ENCODE measurements at regions not wholly inside any gene's neighbourhood (a gene's known extent, or its start where the extent isn't known, plus 50 kb on each side); places are given as distances from the start of the nearest gene placed in this dataset.
A peak's percentile ranks its signal among the peaks of the same experiment; 100 is the strongest.

DNA sequence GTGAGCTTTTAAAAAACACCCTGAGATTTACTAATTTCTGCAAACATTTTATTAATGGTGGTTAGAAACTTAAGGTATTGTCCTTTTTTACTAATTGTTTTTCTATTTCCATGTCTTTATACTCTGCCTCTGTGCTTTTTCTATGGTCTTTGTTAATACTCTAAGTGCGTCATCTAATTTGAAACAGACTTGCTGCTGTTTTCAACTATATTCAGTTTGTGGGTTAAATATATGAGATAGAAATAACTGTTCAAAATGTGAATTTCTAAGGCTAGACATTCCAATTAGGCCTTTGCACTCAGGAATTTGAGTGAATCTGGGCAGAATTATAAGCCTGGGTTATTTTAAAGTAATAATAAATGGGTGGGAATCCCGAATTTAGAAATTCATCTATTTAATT lies 82.4 kb upstream of the COL11A1 start:
- no peak for DNase-seq
- no peak overlapping the region for H3K27ac ChIP-seq
- H3K36me3 ChIP-seq = no peaks in the 10 kb centered on the region
- no peaks in the 10 kb centered on the region for H3K9me3 ChIP-seq (replicated peaks)
- peaks cover 8% of the 10 kb centered on the region; the same call in 1 of the 2 replicates for H3K4me1 ChIP-seq
- no peak overlapping the region for H3K4me3 ChIP-seq
- H3K27me3 ChIP-seq = no peaks in the 10 kb centered on the region

DNA sequence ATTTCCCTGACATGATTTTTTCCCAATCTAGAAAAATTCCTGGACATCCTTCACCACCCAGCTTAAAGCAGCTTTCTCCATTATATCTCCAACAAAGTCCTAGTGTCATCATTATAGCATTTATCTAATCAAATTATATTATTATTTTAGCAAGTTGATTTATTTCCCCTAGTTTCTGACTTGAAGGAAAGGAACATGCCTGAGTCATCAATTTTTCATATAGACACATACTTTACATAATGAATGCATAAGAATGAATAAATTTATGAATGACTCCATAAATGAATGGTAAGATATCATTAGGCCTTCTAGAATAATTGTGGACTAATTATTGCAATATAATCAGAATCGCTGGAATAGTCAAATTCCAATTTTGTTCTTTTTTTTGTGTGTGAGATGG lies 79.4 kb upstream of the COL11A1 start:
- H3K27ac ChIP-seq = no peak overlapping the region
- no peak overlapping the region for H3K4me3 ChIP-seq
- no peaks in the 10 kb centered on the region for H3K9me3 ChIP-seq (replicated peaks)
- no peak for DNase-seq
- 0 out of 2 replicates have a peak, but pooled peaks cover 4% of the 10 kb centered on the region for H3K4me1 ChIP-seq
- H3K27me3 ChIP-seq = no peaks in the 10 kb centered on the region
- H3K36me3 ChIP-seq = no peaks in the 10 kb centered on the region

DNA sequence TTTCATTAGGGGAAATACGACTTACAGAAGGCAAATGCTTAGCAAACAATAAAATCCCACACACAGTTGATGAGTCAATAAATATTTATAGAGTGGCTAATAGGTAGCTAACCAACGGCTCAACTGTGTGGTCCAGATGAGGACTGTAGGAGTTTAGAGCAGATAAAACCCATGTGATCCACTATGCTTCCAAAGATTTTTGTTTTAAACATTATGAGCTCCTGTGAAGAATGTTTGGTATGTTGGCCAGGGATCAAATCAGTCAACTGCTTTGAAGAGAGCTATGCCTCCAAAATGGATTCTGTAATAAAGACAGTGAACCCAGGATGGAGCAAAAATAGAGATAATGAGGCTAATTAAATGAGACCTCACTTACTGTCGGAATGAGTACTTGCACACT lies 72.3 kb upstream of the COL11A1 start:
- Histone ChIP-seq H3K27me3 (no peaks in the 10 kb centered on the region), H3K9me3 (replicated peaks) (no peaks in the 10 kb centered on the region), H3K36me3 (no peaks in the 10 kb centered on the region), H3K4me3 (peak overlapping the region; percentile 19; the same call in 1 of the 2 replicates), H3K27ac (peak overlapping the region; percentile 38; the same call in 1 of the 2 replicates), H3K4me1 (peaks cover 6% of the 10 kb centered on the region)
- peak; percentile 34 to 41 for DNase-seq

DNA sequence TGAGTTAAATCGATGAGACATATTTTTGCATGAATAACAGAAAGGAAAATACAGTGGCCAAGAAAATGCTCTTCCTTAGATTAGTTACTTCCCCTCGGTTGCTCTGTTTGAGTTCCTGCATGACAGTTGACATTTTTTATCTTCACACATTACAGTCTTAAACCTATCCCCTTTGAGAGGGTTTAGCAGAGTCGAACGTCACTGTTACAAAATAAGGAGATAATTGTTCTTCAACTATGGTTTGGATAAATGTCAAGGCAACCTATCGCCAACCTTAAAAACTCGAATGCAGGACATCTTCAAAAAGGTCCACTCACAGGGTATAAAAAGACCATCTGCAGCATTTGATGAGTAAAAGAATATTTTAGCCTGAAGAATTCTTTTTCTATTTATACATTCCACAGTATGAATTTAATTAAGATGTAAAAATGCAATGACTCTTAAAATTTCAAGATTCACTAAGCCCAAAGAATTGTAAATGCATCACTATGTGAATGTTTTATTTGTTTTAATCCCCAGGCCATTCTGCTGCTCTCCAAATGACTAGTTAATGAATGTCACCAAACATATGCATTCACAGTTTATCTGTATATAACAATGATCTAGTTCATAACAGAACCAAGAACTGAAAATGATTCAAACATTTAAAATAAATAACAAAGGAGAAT lies 68.9 kb upstream of the COL11A1 start:
- no peaks in the 10 kb centered on the region for H3K27me3 ChIP-seq
- H3K27ac ChIP-seq = no peak overlapping the region
- no peak for DNase-seq
- H3K4me3 ChIP-seq = no peak overlapping the region
- peaks cover 6% of the 10 kb centered on the region for H3K4me1 ChIP-seq
- H3K36me3 ChIP-seq = no peaks in the 10 kb centered on the region; the same call in 1 of the 2 replicates
- no peaks in the 10 kb centered on the region for H3K9me3 ChIP-seq (replicated peaks)

DNA sequence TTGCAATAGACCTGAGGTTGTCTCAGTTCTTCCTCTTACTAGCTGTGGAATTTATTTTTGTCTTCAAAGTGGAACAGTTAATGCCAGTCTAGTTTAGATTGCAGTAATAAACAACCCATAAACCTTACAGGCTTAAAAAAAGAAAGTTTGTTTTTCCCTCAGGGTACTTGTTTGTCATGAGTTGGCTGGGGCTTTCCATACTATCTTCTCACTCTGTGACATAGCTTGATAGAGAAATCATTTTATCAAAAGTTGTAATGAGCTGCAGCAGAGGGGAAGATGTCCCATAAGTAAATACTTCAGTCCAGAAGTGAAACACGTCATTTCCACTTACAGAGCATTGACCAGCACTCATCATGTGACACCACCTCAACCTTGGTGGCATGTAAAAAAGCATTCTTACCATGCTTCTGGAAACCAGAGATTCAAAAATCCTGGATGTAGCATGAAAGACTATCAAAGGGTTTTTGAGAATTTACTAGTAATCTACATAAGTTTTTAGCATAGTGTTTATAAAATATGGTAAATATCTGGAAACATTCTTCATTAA lies 62.8 kb upstream of the COL11A1 start:
- Histone ChIP-seq H3K27me3 (no peaks in the 10 kb centered on the region), H3K4me3 (no peak overlapping the region), H3K27ac (no peak overlapping the region), H3K36me3 (no peaks in the 10 kb centered on the region; the same call in 1 of the 2 replicates), H3K9me3 (replicated peaks) (no peaks in the 10 kb centered on the region), H3K4me1 (0 out of 2 replicates have a peak, but pooled peaks cover 3% of the 10 kb centered on the region)
- DNase-seq = no peak

DNA sequence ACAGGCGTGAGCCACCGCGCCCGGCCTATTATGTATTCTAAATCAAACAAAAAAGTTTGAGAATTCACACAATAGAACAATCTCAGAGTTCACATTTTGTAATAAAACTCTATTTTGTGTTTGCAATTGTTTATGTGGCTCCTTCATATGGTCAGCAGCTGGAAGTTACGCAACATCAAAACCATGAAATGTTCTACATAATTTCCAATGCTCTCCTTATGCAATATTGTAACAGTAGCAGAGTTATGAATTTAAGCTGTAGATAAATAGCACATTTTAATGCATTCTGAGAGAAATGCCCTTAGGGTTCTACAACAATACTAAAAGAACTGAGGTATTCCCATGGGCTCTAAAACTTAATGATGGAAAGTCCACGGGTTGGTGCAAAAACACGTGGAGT lies 62.3 kb upstream of the COL11A1 start:
- H3K9me3 ChIP-seq (replicated peaks) = no peaks in the 10 kb centered on the region
- H3K4me3 ChIP-seq = no peak overlapping the region
- H3K27ac ChIP-seq = no peak overlapping the region
- H3K36me3 ChIP-seq = no peaks in the 10 kb centered on the region; the same call in 1 of the 2 replicates
- DNase-seq = no peak
- H3K27me3 ChIP-seq = no peaks in the 10 kb centered on the region
- 0 out of 2 replicates have a peak, but pooled peaks cover 3% of the 10 kb centered on the region for H3K4me1 ChIP-seq

DNA sequence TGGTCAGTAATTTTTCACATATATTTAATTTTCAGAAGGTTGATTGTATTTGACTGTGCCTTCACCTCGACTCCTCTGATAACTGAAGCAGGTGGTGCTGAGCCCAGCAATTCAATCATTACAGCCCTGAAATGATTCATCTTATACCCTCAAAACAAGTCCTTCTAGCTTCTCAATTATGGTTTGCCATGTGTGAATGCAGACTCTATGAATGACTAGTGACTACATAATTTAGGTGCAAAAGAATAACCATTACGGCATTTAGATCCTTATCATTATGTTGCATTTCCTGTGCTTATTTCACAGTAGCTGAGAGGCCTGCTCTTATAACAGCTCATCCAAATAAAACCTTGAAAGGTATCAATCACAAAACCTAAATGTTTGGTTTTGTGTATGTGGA lies 54.0 kb upstream of the COL11A1 start:
- Histone ChIP-seq H3K36me3 (no peaks in the 10 kb centered on the region), H3K4me1 (no peaks in the 10 kb centered on the region; the same call in 1 of the 2 replicates), H3K9me3 (replicated peaks) (no peaks in the 10 kb centered on the region), H3K27me3 (no peaks in the 10 kb centered on the region), H3K27ac (no peak overlapping the region), H3K4me3 (no peak overlapping the region)
- no peak for DNase-seq

DNA sequence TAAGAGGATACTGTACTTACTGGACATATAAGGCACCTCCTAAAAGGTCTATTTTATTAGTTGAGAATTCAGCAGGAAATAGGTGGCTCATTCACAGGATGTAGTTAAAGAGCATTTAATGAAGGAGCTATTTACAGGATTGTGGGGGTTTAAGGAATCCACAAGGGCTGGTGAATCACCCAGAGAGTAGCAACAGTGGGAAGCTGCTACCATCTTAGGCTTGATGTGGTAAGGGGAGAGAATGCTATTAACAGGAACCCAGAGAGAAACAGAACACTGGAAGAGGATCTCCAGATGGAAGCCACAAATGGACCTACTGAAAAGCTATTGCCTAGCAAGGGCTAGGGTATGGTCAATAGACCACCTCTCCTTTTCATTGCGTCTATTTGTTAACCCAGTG lies 52.0 kb upstream of the COL11A1 start:
- H3K4me1 ChIP-seq = peaks cover 3% of the 10 kb centered on the region; the same call in 1 of the 2 replicates
- H3K4me3 ChIP-seq = no peak overlapping the region
- no peaks in the 10 kb centered on the region for H3K9me3 ChIP-seq (replicated peaks)
- DNase-seq = no peak
- no peaks in the 10 kb centered on the region for H3K27me3 ChIP-seq
- H3K27ac ChIP-seq = no peak overlapping the region
- H3K36me3 ChIP-seq = no peaks in the 10 kb centered on the region
